ENCODE measurements at regions not wholly inside any gene's neighbourhood (a gene's known extent, or its start where the extent isn't known, plus 50 kb on each side); places are given as distances from the start of the nearest gene placed in this dataset.

GRCh38 chr14:98433436-98433835 is 838.6 kb downstream of the BCL11B start:
- H3K36me3 Mint-ChIP-seq (ENCODE audit: low read depth) = no peaks in the 10 kb centered on the region
- H3K27me3 Mint-ChIP-seq (ENCODE audit: low read depth) = no peaks in the 10 kb centered on the region
- no peak overlapping the region for H3K4me3 Mint-ChIP-seq (ENCODE audit: low read depth)
- peaks cover 16% of the 10 kb centered on the region for H3K9me3 Mint-ChIP-seq
- intact Hi-C loops (cut with micrococcal nuclease) = no loop called here
- no peak overlapping the region for H3K27ac Mint-ChIP-seq
- peaks cover 23% of the 10 kb centered on the region for H3K4me1 Mint-ChIP-seq (ENCODE audit: low read depth)
- no peak for DNase-seq (ENCODE audit: low spot score)

GRCh38 chr14:98437113-98437512 is 834.9 kb downstream of the BCL11B start:
- H3K9me3 Mint-ChIP-seq = peaks cover 16% of the 10 kb centered on the region
- no peak overlapping the region for H3K4me3 Mint-ChIP-seq (ENCODE audit: low read depth)
- intact Hi-C loops (cut with micrococcal nuclease) = no loop called here
- H3K4me1 Mint-ChIP-seq (ENCODE audit: low read depth) = peaks cover 17% of the 10 kb centered on the region
- no peak overlapping the region for H3K27ac Mint-ChIP-seq
- H3K27me3 Mint-ChIP-seq (ENCODE audit: low read depth) = no peaks in the 10 kb centered on the region
- H3K36me3 Mint-ChIP-seq (ENCODE audit: low read depth) = no peaks in the 10 kb centered on the region
- DNase-seq (ENCODE audit: low spot score) = no peak

GRCh38 chr14:98444077-98444476 is 827.9 kb downstream of the BCL11B start:
- peaks cover 5% of the 10 kb centered on the region for H3K4me1 Mint-ChIP-seq (ENCODE audit: low read depth)
- H3K9me3 Mint-ChIP-seq = no peaks in the 10 kb centered on the region
- no peaks in the 10 kb centered on the region for H3K36me3 Mint-ChIP-seq (ENCODE audit: low read depth)
- DNase-seq (ENCODE audit: low spot score) = no peak
- no peaks in the 10 kb centered on the region for H3K27me3 Mint-ChIP-seq (ENCODE audit: low read depth)
- H3K27ac Mint-ChIP-seq = no peak overlapping the region
- intact Hi-C loops (cut with micrococcal nuclease) = no loop called here
- H3K4me3 Mint-ChIP-seq (ENCODE audit: low read depth) = no peak overlapping the region

- intact Hi-C loops (cut with micrococcal nuclease) = no loop called here
These were observed 826.3 kb downstream of the BCL11B start for GRCh38 chr14:98445718-98446117.

GRCh38 chr14:98446508-98446907 is 825.5 kb downstream of the BCL11B start:
- no peak for DNase-seq (ENCODE audit: low spot score)
- H3K4me1 Mint-ChIP-seq (ENCODE audit: low read depth) = peaks cover 5% of the 10 kb centered on the region
- H3K27ac Mint-ChIP-seq = no peak overlapping the region
- H3K4me3 Mint-ChIP-seq (ENCODE audit: low read depth) = no peak overlapping the region
- H3K9me3 Mint-ChIP-seq = no peaks in the 10 kb centered on the region
- no peaks in the 10 kb centered on the region for H3K27me3 Mint-ChIP-seq (ENCODE audit: low read depth)
- intact Hi-C loops (cut with micrococcal nuclease) = no loop called here
- no peaks in the 10 kb centered on the region for H3K36me3 Mint-ChIP-seq (ENCODE audit: low read depth)

More at GRCh38 chr14:98445718-98446117, 826.3 kb downstream of the BCL11B start:
- no peak overlapping the region for H3K4me3 Mint-ChIP-seq (ENCODE audit: low read depth)
- no peaks in the 10 kb centered on the region for H3K27me3 Mint-ChIP-seq (ENCODE audit: low read depth)
- H3K9me3 Mint-ChIP-seq = no peaks in the 10 kb centered on the region
- no peak overlapping the region for H3K27ac Mint-ChIP-seq
- DNase-seq (ENCODE audit: low spot score) = no peak
- peaks cover 5% of the 10 kb centered on the region for H3K4me1 Mint-ChIP-seq (ENCODE audit: low read depth)
- H3K36me3 Mint-ChIP-seq (ENCODE audit: low read depth) = no peaks in the 10 kb centered on the region

GRCh38 chr14:98456231-98456630 is 815.8 kb downstream of the BCL11B start:
- H3K4me3 Mint-ChIP-seq (ENCODE audit: low read depth) = no peak overlapping the region
- DNase-seq (ENCODE audit: low spot score) = no peak
- H3K4me1 Mint-ChIP-seq (ENCODE audit: low read depth) = no peaks in the 10 kb centered on the region
- H3K27ac Mint-ChIP-seq = no peak overlapping the region
- peaks cover 2% of the 10 kb centered on the region for H3K27me3 Mint-ChIP-seq (ENCODE audit: low read depth)
- no peaks in the 10 kb centered on the region for H3K36me3 Mint-ChIP-seq (ENCODE audit: low read depth)
- H3K9me3 Mint-ChIP-seq = peaks cover 11% of the 10 kb centered on the region
- intact Hi-C loops (cut with micrococcal nuclease) = no loop called here

- peaks cover 5% of the 10 kb centered on the region for H3K9me3 Mint-ChIP-seq
- H3K4me1 Mint-ChIP-seq (ENCODE audit: low read depth) = no peaks in the 10 kb centered on the region
- H3K27me3 Mint-ChIP-seq (ENCODE audit: low read depth) = peaks cover 2% of the 10 kb centered on the region
- no peaks in the 10 kb centered on the region for H3K36me3 Mint-ChIP-seq (ENCODE audit: low read depth)
- intact Hi-C loops (cut with micrococcal nuclease) = no loop called here
- H3K27ac Mint-ChIP-seq = no peak overlapping the region
- H3K4me3 Mint-ChIP-seq (ENCODE audit: low read depth) = no peak overlapping the region
- DNase-seq (ENCODE audit: low spot score) = no peak
These were observed 813.3 kb downstream of the BCL11B start for GRCh38 chr14:98458702-98459101.

- H3K9me3 Mint-ChIP-seq = peaks cover 5% of the 10 kb centered on the region
- intact Hi-C loops (cut with micrococcal nuclease) = no loop called here
- H3K27ac Mint-ChIP-seq = no peak overlapping the region
- no peaks in the 10 kb centered on the region for H3K4me1 Mint-ChIP-seq (ENCODE audit: low read depth)
- DNase-seq (ENCODE audit: low spot score) = no peak
- H3K36me3 Mint-ChIP-seq (ENCODE audit: low read depth) = no peaks in the 10 kb centered on the region
- H3K4me3 Mint-ChIP-seq (ENCODE audit: low read depth) = no peak overlapping the region
- H3K27me3 Mint-ChIP-seq (ENCODE audit: low read depth) = peaks cover 2% of the 10 kb centered on the region
These were observed 809.1 kb downstream of the BCL11B start for GRCh38 chr14:98462908-98463307.

GRCh38 chr14:98466807-98467206 is 805.2 kb downstream of the BCL11B start:
- Mint-ChIP-seq H3K4me3 (ENCODE audit: low read depth) (no peak overlapping the region), H3K9me3 (no peaks in the 10 kb centered on the region), H3K27ac (no peak overlapping the region), H3K27me3 (ENCODE audit: low read depth) (no peaks in the 10 kb centered on the region), H3K36me3 (ENCODE audit: low read depth) (no peaks in the 10 kb centered on the region), H3K4me1 (ENCODE audit: low read depth) (no peaks in the 10 kb centered on the region)
- intact Hi-C loops (cut with micrococcal nuclease) = no loop called here
- no peak for DNase-seq (ENCODE audit: low spot score)

- Mint-ChIP-seq H3K4me1 (ENCODE audit: low read depth) (no peaks in the 10 kb centered on the region), H3K27ac (no peak overlapping the region), H3K9me3 (no peaks in the 10 kb centered on the region), H3K36me3 (ENCODE audit: low read depth) (no peaks in the 10 kb centered on the region), H3K27me3 (ENCODE audit: low read depth) (no peaks in the 10 kb centered on the region), H3K4me3 (ENCODE audit: low read depth) (no peak overlapping the region)
- DNase-seq (ENCODE audit: low spot score) = no peak
- intact Hi-C loops (cut with micrococcal nuclease) = no loop called here
These were observed 801.3 kb downstream of the BCL11B start for GRCh38 chr14:98470663-98471062.

- no peak overlapping the region for H3K4me3 Mint-ChIP-seq (ENCODE audit: low read depth)
- no peaks in the 10 kb centered on the region for H3K4me1 Mint-ChIP-seq (ENCODE audit: low read depth)
- H3K36me3 Mint-ChIP-seq (ENCODE audit: low read depth) = no peaks in the 10 kb centered on the region
- intact Hi-C loops (cut with micrococcal nuclease) = no loop called here
- no peak for DNase-seq (ENCODE audit: low spot score)
- H3K9me3 Mint-ChIP-seq = no peaks in the 10 kb centered on the region
- no peaks in the 10 kb centered on the region for H3K27me3 Mint-ChIP-seq (ENCODE audit: low read depth)
- no peak overlapping the region for H3K27ac Mint-ChIP-seq
These were observed 797.1 kb downstream of the BCL11B start for GRCh38 chr14:98474900-98475299.

- no peaks in the 10 kb centered on the region for H3K36me3 Mint-ChIP-seq (ENCODE audit: low read depth)
- H3K4me3 Mint-ChIP-seq (ENCODE audit: low read depth) = no peak overlapping the region
- no peak overlapping the region for H3K27ac Mint-ChIP-seq
- no peak for DNase-seq (ENCODE audit: low spot score)
- H3K27me3 Mint-ChIP-seq (ENCODE audit: low read depth) = peaks cover 3% of the 10 kb centered on the region
- intact Hi-C loops (cut with micrococcal nuclease) = no loop called here
- H3K4me1 Mint-ChIP-seq (ENCODE audit: low read depth) = no peaks in the 10 kb centered on the region
- H3K9me3 Mint-ChIP-seq = no peaks in the 10 kb centered on the region
These were observed 794.1 kb downstream of the BCL11B start for GRCh38 chr14:98477935-98478334.

GRCh38 chr14:98489115-98489514 is 782.9 kb downstream of the BCL11B start:
- intact Hi-C loops (cut with micrococcal nuclease) = no loop called here
- Mint-ChIP-seq H3K36me3 (ENCODE audit: low read depth) (no peaks in the 10 kb centered on the region), H3K9me3 (no peaks in the 10 kb centered on the region), H3K4me1 (ENCODE audit: low read depth) (no peaks in the 10 kb centered on the region), H3K27ac (no peak overlapping the region), H3K4me3 (ENCODE audit: low read depth) (no peak overlapping the region), H3K27me3 (ENCODE audit: low read depth) (no peaks in the 10 kb centered on the region)
- DNase-seq (ENCODE audit: low spot score) = no peak

GRCh38 chr14:98494582-98494981 is 777.4 kb downstream of the BCL11B start:
- no peaks in the 10 kb centered on the region for H3K4me1 Mint-ChIP-seq (ENCODE audit: low read depth)
- H3K36me3 Mint-ChIP-seq (ENCODE audit: low read depth) = no peaks in the 10 kb centered on the region

More at GRCh38 chr14:98494582-98494981, 777.4 kb downstream of the BCL11B start:
- Mint-ChIP-seq H3K4me3 (ENCODE audit: low read depth) (no peak overlapping the region), H3K27me3 (ENCODE audit: low read depth) (no peaks in the 10 kb centered on the region), H3K27ac (no peak overlapping the region), H3K9me3 (no peaks in the 10 kb centered on the region)
- intact Hi-C loops (cut with micrococcal nuclease) = no loop called here
- DNase-seq (ENCODE audit: low spot score) = no peak
